HG03103 (cell line): ENCODE measurements at regions not wholly inside any gene's neighbourhood (a gene's known extent, or its start where the extent isn't known, plus 50 kb on each side); places are given as distances from the start of the nearest gene placed in this dataset.
A peak's percentile ranks its signal among the peaks of the same experiment; 100 is the strongest.

Experiments
- ATAC-seq: cut with Tn5 transposase; IDR thresholded peaks from one replicate; pipeline ENCODE4 v1.9.1; 2021; ENCODE audit warnings: low read depth; ENCODE audit not compliant: unreplicated experiment

DNA sequence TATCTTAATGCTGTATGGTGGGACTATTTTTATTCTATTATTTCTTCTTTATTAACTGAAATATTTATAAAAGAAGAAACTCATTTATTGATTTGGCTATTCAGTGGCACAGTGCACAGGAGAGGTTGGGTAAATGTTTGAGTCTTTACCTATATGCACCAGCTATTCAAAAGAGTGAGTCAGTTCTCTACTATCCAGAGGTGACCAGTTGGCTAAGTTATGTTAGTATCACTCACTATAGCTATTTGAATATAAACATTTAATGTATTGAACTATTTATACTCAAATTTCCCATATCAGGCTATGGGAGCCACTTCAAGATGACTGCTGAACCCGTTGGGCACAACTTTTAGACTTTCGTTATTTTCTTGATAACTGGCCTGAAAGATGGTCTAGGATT lies 106.1 kb upstream of the VEGFC start:
- no peak for ATAC-seq

GRCh38 chr4:176902710-176903323 lies 110.1 kb upstream of the VEGFC start:
- peak; percentile 98 for ATAC-seq

DNA sequence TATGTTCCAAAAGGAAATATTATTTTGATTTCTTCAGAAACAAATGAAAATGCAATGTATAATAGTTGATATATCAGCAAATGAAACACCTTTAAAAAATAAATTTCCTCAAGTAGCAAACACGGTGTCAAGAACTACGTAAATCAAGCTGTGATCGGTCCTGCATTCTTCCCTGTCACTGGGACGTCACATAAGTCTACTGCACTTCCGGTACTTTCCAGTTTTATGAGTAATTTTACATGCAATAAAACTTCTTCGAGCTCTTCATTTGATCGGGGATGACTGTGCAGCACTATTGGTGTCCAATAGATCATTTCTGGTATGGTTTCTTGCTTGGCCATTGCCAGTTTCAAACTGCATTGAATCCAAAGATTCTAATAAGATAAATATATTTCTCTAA lies 114.0 kb upstream of the VEGFC start:
- no peak for ATAC-seq

DNA sequence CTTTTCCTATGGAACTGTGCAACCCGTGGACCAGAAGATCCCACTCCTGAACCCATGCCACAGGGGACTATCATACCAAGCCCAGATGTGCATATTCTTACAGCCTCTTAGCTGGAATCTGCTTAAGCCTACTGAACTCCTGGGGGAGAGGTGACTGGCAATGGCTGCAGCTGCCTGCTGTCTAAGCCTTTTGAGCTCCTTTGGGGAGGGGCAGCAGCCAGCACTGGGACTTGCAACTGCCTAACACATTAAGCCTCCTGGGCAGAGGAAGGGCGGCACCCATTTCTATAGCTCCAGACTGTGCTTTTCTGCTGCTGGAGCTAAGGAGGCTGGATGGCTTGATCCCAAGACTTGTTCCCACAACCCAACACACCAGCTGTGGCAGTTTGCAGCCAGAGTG lies 117.9 kb upstream of the VEGFC start:
- no peak for ATAC-seq

DNA sequence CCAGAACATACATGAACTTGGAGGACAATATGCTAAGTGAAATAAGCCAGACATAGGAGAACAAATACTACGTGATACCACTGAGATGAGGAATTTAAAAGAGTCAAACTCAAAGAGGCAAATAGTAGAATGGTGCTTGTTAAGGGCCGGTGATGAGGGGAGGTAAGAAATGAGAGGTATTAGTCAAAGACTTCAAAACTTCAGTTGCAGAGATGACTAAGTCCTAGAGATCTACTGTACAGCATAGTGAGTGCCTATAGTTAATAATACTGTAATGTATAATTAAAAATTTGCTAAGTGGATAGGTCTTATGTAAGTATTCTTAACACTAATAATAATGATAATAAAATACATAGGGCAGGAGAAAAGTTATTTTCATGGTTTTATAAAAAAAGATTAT lies 126.9 kb upstream of the VEGFC start:
- ATAC-seq = no peak

DNA sequence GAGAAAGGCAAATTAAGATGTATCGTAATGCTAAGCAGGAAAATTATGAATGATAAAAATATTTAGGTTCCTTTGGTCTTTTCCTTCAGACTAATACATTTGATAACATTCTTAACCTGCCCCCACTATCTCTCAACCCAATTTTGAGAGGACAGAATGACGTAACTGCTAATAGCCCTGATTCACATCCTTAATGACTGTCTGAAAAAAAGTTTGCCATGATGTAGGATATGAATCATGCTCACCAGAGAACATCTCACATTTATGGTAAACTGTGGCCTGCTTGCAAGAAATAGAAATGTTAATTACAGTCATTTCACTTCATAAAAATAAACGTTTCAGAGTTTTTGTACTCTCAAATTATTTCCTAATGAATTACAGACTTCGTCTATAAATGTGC lies 128.0 kb upstream of the VEGFC start:
- no peak for ATAC-seq

- no peak for ATAC-seq
These were observed 128.5 kb upstream of the VEGFC start for GRCh38 chr4:176921256-176921655.

GRCh38 chr4:176924238-176924637 lies 131.5 kb upstream of the VEGFC start:
- ATAC-seq = no peak

GRCh38 chr4:176925962-176926361 lies 133.2 kb upstream of the VEGFC start:
- no peak for ATAC-seq

DNA sequence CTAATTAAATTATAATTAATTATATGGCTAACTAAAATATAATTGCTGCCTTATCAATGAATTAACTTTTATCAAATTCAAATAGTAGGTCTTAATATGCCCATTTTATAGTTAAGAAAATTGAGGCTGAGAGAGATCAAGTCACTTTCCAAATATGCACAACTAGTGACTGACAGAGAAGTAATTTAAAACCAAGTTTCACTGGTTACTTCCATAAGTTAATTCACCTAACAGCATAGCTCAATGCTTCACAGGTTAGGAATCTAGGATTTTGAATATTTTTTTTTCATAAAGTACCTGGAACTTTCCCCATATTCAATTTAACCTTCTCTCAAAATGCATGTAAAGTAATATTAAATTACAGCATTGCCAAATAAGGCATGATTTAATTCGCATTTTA lies 134.4 kb upstream of the VEGFC start:
- no peak for ATAC-seq

DNA sequence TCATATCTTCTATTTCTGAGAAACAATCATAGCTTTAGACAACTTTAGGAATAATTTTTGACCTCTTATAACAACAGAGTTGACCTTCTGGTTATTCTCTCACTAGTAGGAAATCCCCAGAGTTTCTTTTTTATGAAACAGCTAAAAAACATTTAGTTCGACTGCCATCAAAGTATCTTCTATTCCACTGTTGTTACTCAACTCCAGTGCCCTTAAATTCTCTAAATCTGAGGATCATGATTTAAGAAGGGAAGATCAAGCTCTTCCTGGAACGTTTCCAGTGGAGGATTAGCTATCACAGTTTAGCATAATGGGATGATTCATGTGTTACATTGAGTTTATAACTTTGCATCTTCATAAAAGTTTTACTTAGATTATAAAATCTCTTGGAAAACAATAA lies 134.9 kb upstream of the VEGFC start:
- no peak for ATAC-seq

DNA sequence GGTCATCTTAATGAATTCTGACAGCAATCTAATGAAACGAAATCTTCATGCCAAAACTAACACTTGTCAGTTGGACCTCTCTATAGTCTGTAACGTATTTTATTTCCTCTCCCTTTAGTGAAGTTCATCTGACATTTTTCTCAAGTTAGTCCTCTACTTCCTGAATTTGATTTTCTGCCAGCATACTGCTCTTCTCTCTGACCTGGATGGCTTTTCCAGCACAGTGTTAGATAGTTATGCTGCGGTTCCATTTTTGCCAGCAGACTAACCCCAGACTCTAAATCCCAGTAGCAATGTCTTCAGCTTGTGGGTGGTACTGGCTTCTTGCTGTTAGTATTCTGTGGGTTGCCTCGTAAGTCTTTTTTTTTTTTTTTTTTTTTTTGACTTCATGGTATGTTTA lies 146.7 kb upstream of the VEGFC start:
- no peak for ATAC-seq

- no peak for ATAC-seq
These were observed 152.6 kb upstream of the VEGFC start for GRCh38 chr4:176945334-176945733.

GRCh38 chr4:176949029-176949428 lies 156.3 kb upstream of the VEGFC start:
- no peak for ATAC-seq

DNA sequence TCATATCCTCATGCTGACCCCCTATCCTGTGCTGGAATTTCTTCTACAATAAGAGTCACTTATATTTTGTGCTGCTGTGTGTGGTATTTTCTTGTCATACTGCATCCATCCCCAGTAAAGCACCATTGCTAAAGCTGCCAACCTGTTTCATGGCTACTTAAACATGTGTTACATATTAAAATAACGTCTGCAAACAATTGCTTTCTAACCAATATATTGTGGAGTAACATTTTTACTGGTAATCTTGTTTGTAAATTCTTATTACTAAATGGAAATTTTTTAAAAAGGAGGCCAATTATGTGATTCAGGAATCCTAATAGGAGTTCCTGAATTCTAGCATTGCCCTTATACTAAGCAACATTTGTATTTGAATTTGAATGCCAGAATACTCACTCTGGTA lies 160.3 kb upstream of the VEGFC start:
- ATAC-seq = no peak

GRCh38 chr4:176957353-176958118 lies 164.8 kb upstream of the VEGFC start:
- ATAC-seq = no peak

DNA sequence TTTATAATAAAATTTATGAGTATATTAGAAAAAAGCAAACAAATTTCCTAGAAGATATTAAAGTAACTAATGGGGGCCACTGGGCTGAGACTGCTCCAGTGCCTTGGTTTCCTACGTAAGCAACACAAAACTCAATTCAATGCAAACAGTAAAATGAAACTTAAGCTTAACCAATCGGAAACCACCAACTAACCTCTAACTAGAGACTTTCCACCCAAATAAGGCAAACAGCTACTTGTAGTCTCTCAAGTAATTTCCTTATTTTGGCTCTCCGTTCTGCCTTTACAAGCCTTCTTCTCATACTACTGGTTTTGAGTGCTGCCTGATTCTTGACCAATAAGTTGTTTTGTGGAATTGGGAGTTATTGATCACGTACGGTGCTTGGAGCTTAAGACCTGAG lies 167.3 kb upstream of the VEGFC start:
- ATAC-seq = no peak

GRCh38 chr4:176963121-176963520 lies 170.4 kb upstream of the VEGFC start:
- no peak for ATAC-seq

- no peak for ATAC-seq
These were observed 171.5 kb upstream of the VEGFC start for GRCh38 chr4:176964116-176964691.

GRCh38 chr4:176967586-176967985 lies 174.9 kb upstream of the VEGFC start:
- no peak for ATAC-seq

DNA sequence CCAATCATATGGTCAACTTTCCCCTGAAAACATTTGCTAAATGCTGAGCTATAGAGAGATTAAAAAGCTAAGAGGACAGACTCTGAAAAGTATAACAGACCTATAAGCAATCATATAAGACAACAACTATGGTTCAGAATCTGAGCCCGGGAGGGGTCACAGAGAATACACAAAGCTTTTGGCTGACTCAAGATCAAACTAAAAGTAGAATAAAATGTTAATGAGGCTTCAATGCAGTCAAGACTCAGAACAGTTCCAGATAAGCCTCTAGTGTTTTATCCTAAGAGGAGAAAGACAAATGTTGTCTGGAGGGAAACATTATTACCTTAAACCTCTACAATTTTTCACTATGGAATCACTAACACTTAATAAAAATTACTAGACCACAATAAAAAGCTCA lies 175.4 kb upstream of the VEGFC start:
- no peak for ATAC-seq

DNA sequence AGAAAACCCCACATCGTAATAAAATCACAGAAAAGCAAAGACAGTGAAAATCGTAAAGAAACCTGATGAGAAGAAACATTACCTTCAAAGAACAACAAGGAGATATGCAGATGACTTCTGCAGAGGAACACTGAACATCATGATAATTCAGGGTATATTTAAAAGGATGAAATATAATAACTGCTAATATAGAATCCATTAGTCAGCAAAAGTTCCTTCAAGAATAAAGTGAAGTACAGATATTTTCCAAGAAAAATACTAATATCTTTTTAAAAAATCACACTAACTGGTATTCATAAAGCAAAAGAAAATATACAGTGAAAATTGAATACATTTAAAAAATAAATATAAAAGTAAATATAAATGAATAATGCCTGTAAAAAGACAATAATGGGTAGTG lies 176.3 kb upstream of the VEGFC start:
- no peak for ATAC-seq
